Muscle layer of colon (tissue), 2 donors: ENCODE measurements at regions not wholly inside any gene's neighbourhood (a gene's known extent, or its start where the extent isn't known, plus 50 kb on each side); places are given as distances from the start of the nearest gene placed in this dataset.

ENCODE experiments used
- H3K27ac ChIP-seq: one replicate; pipeline ENCODE4 v1.7.0; 2013; ENCODE audit warnings: low read depth, mild to moderate bottlenecking, low read length, moderate library complexity
- H3K27me3 ChIP-seq, 2 donors: one replicate each; pipeline ENCODE4 v1.7.0; 2013; ENCODE audit warnings: low read length in 2 of 2, mild to moderate bottlenecking in 2 of 2; ENCODE audit not compliant: insufficient read depth in 2 of 2, control insufficient read depth in 1 of 2
- H3K36me3 ChIP-seq: one replicate; pipeline ENCODE4 v1.7.0; 2013; ENCODE audit warnings: mild to moderate bottlenecking, low read length; ENCODE audit not compliant: insufficient read depth
- H3K4me1 ChIP-seq: one replicate; pipeline ENCODE4 v1.7.0; 2013; ENCODE audit warnings: mild to moderate bottlenecking, low read length; ENCODE audit not compliant: insufficient read depth
- H3K4me3 ChIP-seq, 2 donors: one replicate each; pipeline ENCODE4 v1.7.0; 2013; ENCODE audit warnings: low read length in 2 of 2, low read depth in 1 of 2, mild to moderate bottlenecking in 1 of 2, moderate library complexity in 1 of 2
- H3K9ac ChIP-seq: one replicate; pipeline ENCODE4 v1.7.0; 2013; ENCODE audit warnings: low read length
- H3K9me3 ChIP-seq: one replicate; pipeline ENCODE4 v1.7.0; 2013; ENCODE audit warnings: mild to moderate bottlenecking, low read length
- donor health status: abdominal sarcoma.
- donor health status: Adenocarcinoma of cecum.

- Histone ChIP-seq H3K9ac (no peak overlapping the region), H3K4me1 (no peaks in the 10 kb centered on the region), H3K9me3 (no peaks in the 10 kb centered on the region), H3K36me3 (no peaks in the 10 kb centered on the region), H3K27me3 (no peaks in the 10 kb centered on the region), H3K4me3 (no peak overlapping the region), H3K27ac (no peak overlapping the region)
These were observed 366.5 kb downstream of the QKI start for GRCh38 chr6:163780994-163781393.

- no peaks in the 10 kb centered on the region for H3K27me3 ChIP-seq
- no peak overlapping the region for H3K4me3 ChIP-seq
- H3K9ac ChIP-seq, result no peak overlapping the region
- no peaks in the 10 kb centered on the region for H3K36me3 ChIP-seq
- no peaks in the 10 kb centered on the region for H3K9me3 ChIP-seq
- no peak overlapping the region for H3K27ac ChIP-seq
- no peaks in the 10 kb centered on the region for H3K4me1 ChIP-seq
These were observed 365.3 kb downstream of the QKI start for GRCh38 chr6:163779727-163780284.

DNA sequence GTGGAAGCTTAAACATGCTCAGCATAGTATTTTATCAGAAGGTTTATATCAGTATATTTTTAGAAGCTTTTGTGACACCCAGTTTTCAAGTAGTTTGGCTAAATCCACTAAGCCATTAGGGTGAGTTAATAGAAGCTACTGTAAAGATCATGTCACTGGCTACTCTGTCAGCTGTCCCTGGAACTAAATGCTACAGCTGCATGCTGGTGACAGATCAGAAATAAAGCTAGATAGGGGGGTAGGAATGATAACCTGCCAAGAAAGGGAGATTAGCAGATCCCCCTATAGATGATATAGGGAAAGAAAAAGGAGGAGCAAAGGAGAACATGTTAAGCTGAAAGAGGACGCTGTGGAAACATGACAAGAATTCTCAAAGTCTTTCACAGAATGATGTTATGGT, 363.2 kb downstream of the QKI start:
- H3K4me3 ChIP-seq, result no peak overlapping the region
- H3K9me3 ChIP-seq, result no peaks in the 10 kb centered on the region
- no peak overlapping the region for H3K9ac ChIP-seq
- no peaks in the 10 kb centered on the region for H3K36me3 ChIP-seq
- H3K4me1 ChIP-seq, result no peaks in the 10 kb centered on the region
- no peaks in the 10 kb centered on the region for H3K27me3 ChIP-seq
- no peak overlapping the region for H3K27ac ChIP-seq

- Histone ChIP-seq H3K9ac (no peak overlapping the region), H3K36me3 (no peaks in the 10 kb centered on the region), H3K9me3 (no peaks in the 10 kb centered on the region), H3K27me3 (no peaks in the 10 kb centered on the region), H3K4me3 (no peak overlapping the region), H3K27ac (no peak overlapping the region), H3K4me1 (no peaks in the 10 kb centered on the region)
These were observed 362.6 kb downstream of the QKI start for GRCh38 chr6:163776906-163777686.

DNA sequence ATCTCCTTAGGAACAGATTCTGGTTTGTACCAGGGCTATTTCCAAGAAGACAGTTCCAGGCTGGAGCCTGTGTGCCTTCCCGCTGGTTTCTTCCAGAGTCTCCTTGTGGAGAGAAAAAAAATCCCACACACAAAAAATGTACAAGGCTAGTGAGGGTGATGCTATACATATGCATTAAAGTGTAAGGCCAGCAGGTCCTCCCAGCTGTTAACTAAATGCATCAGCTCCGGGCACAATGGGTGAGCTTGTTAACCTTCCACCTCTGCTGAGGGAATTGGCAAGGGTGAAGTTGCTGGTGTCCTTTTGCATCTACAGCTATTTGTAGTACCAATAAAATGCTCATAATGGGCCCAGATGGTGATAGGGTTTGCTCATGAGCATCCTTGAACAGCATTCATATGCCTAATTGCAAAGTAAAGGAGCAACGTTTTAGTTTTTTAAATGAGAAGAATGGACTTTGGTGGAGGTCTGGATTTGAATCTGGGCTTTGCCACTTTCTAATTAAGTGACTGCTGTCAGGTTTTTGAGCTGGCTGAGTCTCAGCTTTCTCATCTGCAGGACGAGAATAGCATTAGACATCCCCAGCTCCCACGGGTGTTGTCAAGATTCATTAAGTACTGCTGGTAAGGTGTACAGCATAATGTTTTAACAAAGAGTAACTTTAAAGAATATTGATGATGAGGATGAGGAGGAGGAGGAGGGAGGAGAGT, 361.8 kb downstream of the QKI start:
- no peak overlapping the region for H3K9ac ChIP-seq
- no peak overlapping the region for H3K27ac ChIP-seq
- no peaks in the 10 kb centered on the region for H3K27me3 ChIP-seq
- no peaks in the 10 kb centered on the region for H3K9me3 ChIP-seq
- no peak overlapping the region for H3K4me3 ChIP-seq
- no peaks in the 10 kb centered on the region for H3K4me1 ChIP-seq
- no peaks in the 10 kb centered on the region for H3K36me3 ChIP-seq

GRCh38 chr6:163775313-163775712, 360.8 kb downstream of the QKI start:
- no peaks in the 10 kb centered on the region for H3K4me1 ChIP-seq
- H3K27me3 ChIP-seq, result no peaks in the 10 kb centered on the region
- no peaks in the 10 kb centered on the region for H3K36me3 ChIP-seq
- no peaks in the 10 kb centered on the region for H3K9me3 ChIP-seq
- no peak overlapping the region for H3K27ac ChIP-seq
- no peak overlapping the region for H3K4me3 ChIP-seq
- H3K9ac ChIP-seq, result no peak overlapping the region

DNA sequence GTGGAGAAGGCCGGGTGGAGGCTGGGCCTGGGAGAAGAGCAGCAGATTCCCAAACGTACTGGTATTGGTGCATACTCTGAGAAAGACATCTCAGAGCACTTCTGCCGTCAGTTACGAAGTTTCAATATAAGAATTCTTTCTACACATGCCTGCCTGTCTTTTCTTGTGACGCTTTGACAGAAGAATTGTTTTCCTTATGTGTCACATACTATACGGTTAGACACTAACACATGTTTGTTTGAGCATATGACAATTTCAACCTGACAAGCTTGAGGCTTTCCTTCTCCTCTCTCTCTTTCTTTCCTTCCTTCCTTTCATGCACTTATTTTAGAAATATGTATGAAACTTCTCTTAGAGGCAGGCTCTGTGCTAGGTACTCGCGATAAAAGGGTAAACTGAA, 360.0 kb downstream of the QKI start:
- no peak overlapping the region for H3K27ac ChIP-seq
- no peak overlapping the region for H3K9ac ChIP-seq
- H3K4me1 ChIP-seq, result no peaks in the 10 kb centered on the region
- no peaks in the 10 kb centered on the region for H3K36me3 ChIP-seq
- no peaks in the 10 kb centered on the region for H3K9me3 ChIP-seq
- no peak overlapping the region for H3K4me3 ChIP-seq
- no peaks in the 10 kb centered on the region for H3K27me3 ChIP-seq

GRCh38 chr6:163773646-163774045, 359.1 kb downstream of the QKI start:
- H3K27ac ChIP-seq, result no peak overlapping the region
- no peaks in the 10 kb centered on the region for H3K4me1 ChIP-seq
- no peaks in the 10 kb centered on the region for H3K27me3 ChIP-seq
- no peaks in the 10 kb centered on the region for H3K9me3 ChIP-seq
- H3K9ac ChIP-seq, result no peak overlapping the region
- no peaks in the 10 kb centered on the region for H3K36me3 ChIP-seq
- no peak overlapping the region for H3K4me3 ChIP-seq

GRCh38 chr6:163772701-163773100, 358.2 kb downstream of the QKI start:
- no peaks in the 10 kb centered on the region for H3K9me3 ChIP-seq
- no peaks in the 10 kb centered on the region for H3K27me3 ChIP-seq
- H3K4me1 ChIP-seq, result no peaks in the 10 kb centered on the region
- H3K27ac ChIP-seq, result no peak overlapping the region
- H3K4me3 ChIP-seq, result no peak overlapping the region
- H3K36me3 ChIP-seq, result no peaks in the 10 kb centered on the region
- H3K9ac ChIP-seq, result no peak overlapping the region

DNA sequence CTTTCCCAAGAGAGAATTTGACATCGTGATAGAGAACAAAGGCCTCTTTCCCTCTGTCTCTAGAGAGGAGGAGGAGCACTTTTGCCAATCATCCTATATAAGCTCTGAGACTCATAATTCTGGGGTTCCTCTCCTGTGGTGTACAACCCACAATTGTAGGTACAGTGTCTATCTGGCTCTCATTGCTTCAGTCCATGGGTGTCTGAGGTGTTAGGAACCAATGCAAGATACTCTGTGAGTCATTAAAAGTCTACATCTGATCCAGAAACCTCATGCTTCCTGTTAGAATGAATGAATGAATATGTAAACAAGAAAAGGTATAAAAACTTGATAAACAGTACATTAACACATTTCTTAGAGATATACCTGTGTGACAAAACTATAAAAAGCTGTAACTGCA, 356.7 kb downstream of the QKI start:
- Histone ChIP-seq H3K27ac (no peak overlapping the region), H3K9ac (no peak overlapping the region), H3K36me3 (no peaks in the 10 kb centered on the region), H3K27me3 (no peaks in the 10 kb centered on the region), H3K4me1 (no peaks in the 10 kb centered on the region), H3K4me3 (no peak overlapping the region), H3K9me3 (no peaks in the 10 kb centered on the region)

GRCh38 chr6:163768905-163769304, 354.4 kb downstream of the QKI start:
- no peak overlapping the region for H3K27ac ChIP-seq
- no peak overlapping the region for H3K4me3 ChIP-seq
- no peaks in the 10 kb centered on the region for H3K36me3 ChIP-seq
- peaks cover 4% of the 10 kb centered on the region for H3K4me1 ChIP-seq
- no peaks in the 10 kb centered on the region for H3K9me3 ChIP-seq
- no peaks in the 10 kb centered on the region for H3K27me3 ChIP-seq
- no peak overlapping the region for H3K9ac ChIP-seq
